Tibial nerve (tissue), 4 donors: ENCODE measurements at regions not wholly inside any gene's neighbourhood (a gene's known extent, or its start where the extent isn't known, plus 50 kb on each side); places are given as distances from the start of the nearest gene placed in this dataset.

Source experiments
- EP300 ChIP-seq, 2 donors: sonication (generic); formaldehyde crosslinking; IDR thresholded peaks; one replicate each; pipeline ENCODE4 v1.6.1; 2017; ENCODE audit warnings: antibody characterized with exemption in 2 of 2, mild to moderate bottlenecking in 1 of 2
- POLR2A ChIP-seq, 2 donors: fragments of 450-650 bp; IDR thresholded peaks; one replicate each; pipeline ENCODE4 v1.6.1; 2017; ENCODE audit warnings: antibody characterized with exemption in 2 of 2, mild to moderate bottlenecking in 2 of 2, moderate library complexity in 2 of 2
- TF ChIP-seq, protein P1 (sequence below), 5 experiments: fragments of 200-600 bp in 3 of 5; fragments of 450-650 bp in 2 of 5; sonication (generic) in 3 of 5; IDR thresholded peaks; one replicate each; pipeline ENCODE4 v1.5.1; 2016 to 2019; ENCODE audit warnings: antibody characterized with exemption in 5 of 5, mild to moderate bottlenecking in 3 of 5, moderate library complexity in 2 of 5

DNA sequence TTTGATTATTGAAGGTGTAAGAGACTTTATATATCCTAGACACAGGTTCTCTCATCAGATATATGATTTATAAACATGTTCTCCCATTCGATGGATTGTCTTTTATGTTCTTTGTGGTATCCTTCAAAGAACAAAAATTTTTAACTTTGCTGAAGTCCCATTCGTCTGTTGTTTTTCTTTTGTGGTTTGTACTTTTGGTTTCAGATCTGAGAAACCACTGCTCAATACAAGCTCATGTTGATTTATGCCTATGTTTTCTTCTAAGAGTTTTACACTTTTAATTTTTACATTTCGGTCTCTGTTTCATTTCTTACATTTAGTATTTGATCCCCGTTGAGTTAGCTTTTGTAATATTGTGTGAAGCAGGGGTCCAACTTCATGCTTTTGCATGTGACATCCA, 103.3 kb upstream of the SPRED1 start:
- TF ChIP-seq, protein P1, sequence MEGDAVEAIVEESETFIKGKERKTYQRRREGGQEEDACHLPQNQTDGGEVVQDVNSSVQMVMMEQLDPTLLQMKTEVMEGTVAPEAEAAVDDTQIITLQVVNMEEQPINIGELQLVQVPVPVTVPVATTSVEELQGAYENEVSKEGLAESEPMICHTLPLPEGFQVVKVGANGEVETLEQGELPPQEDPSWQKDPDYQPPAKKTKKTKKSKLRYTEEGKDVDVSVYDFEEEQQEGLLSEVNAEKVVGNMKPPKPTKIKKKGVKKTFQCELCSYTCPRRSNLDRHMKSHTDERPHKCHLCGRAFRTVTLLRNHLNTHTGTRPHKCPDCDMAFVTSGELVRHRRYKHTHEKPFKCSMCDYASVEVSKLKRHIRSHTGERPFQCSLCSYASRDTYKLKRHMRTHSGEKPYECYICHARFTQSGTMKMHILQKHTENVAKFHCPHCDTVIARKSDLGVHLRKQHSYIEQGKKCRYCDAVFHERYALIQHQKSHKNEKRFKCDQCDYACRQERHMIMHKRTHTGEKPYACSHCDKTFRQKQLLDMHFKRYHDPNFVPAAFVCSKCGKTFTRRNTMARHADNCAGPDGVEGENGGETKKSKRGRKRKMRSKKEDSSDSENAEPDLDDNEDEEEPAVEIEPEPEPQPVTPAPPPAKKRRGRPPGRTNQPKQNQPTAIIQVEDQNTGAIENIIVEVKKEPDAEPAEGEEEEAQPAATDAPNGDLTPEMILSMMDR (IDR thresholded peaks at IDR 0.05) = no peak
- TF ChIP-seq POLR2A (IDR thresholded peaks at IDR 0.05) (no peak), EP300 (IDR thresholded peaks at IDR 0.05) (no peak)
